AG04449 (cell line): ENCODE measurements at regions not wholly inside any gene's neighbourhood (a gene's known extent, or its start where the extent isn't known, plus 50 kb on each side); places are given as distances from the start of the nearest gene placed in this dataset.

Source experiments
- CTCF ChIA-PET: fragments of 350-600 bp; formaldehyde crosslinking; extraction: SDS; loops from one replicate; lab custom pipeline; 2021; ENCODE audit warnings: antibody characterized with exemption; lab: Yijun Ruan, JAX
- POLR2A ChIA-PET: fragments of 400-600, 350-600 bp; formaldehyde crosslinking; extraction: SDS; loops from one replicate; lab custom pipeline; 2020; ENCODE audit warnings: antibody characterized with exemption, inconsistent platforms; lab: Yijun Ruan, JAX
- DNase-seq: peaks from one replicate; pipeline ENCODE4 v3.0.0-alpha.2; 2010; ENCODE audit warnings: low read depth, low spot score
- H3K4me3 ChIP-seq: 2 replicates; pipeline ENCODE4 v1.5.1; 2011; ENCODE audit warnings: low read depth, mild to moderate bottlenecking, control low read depth, low read length
- TF ChIP-seq, protein P1 (sequence below): IDR thresholded peaks from one replicate; pipeline ENCODE4 v1.5.1; 2011; ENCODE audit warnings: mild to moderate bottlenecking, moderate library complexity, low read length, control low read depth, inconsistent platforms; ENCODE audit not compliant: insufficient read depth; ENCODE audit errors: missing control alignments

DNA sequence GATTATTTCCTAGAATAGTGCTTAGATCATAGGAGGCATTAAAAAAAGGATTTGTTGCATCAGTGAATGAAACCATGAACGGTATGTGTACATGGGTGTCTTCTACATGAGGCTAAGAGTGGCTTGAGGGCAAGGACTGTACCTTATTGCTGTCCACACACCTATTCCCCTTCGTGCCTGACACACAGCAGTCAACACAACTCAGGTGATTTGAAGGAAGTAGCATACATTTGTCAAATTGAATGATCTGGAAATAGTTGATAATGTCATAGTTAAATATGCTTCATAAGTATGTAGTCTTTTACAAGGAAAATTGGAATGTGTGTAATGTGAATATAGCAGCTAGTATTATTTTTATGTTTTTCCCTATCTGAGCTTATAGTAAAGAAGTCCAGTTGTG lies 189.0 kb upstream of the DAB1 start:
- ChIA-PET CTCF (interaction anchor here (1.1 kb wide), 1 partner anchor 188 kb away, joined by 3 read pairs; no protein-coding TSS in a partner anchor), POLR2A (no interaction called here)
- DNase-seq, result no peak
- H3K4me3 ChIP-seq, result no peak overlapping the region
- TF ChIP-seq, protein P1, sequence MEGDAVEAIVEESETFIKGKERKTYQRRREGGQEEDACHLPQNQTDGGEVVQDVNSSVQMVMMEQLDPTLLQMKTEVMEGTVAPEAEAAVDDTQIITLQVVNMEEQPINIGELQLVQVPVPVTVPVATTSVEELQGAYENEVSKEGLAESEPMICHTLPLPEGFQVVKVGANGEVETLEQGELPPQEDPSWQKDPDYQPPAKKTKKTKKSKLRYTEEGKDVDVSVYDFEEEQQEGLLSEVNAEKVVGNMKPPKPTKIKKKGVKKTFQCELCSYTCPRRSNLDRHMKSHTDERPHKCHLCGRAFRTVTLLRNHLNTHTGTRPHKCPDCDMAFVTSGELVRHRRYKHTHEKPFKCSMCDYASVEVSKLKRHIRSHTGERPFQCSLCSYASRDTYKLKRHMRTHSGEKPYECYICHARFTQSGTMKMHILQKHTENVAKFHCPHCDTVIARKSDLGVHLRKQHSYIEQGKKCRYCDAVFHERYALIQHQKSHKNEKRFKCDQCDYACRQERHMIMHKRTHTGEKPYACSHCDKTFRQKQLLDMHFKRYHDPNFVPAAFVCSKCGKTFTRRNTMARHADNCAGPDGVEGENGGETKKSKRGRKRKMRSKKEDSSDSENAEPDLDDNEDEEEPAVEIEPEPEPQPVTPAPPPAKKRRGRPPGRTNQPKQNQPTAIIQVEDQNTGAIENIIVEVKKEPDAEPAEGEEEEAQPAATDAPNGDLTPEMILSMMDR, result no peak

DNA sequence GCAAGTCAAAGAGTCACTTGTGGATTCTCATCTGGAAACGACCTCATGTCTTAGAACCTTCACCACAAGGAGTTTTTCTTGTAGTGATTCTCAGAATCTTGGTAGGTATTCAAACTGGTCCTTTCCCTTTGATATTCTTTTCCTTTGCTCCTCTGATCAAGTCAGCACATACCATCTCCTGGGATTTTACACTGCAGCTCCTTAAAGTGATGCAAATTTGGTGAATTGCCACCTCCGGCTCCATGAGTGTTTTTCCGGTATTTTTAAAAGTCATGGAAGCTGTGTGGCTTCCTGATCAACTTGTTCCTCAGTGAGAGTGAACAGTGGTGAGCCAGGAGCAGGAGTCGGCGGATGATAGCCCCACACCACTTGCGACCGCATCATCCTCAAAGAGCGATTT lies 182.1 kb upstream of the DAB1 start:
- no peak for DNase-seq
- ChIA-PET CTCF (no interaction called here), POLR2A (no interaction called here)
- TF ChIP-seq, protein P1, result no peak
- H3K4me3 ChIP-seq, result no peak overlapping the region

DNA sequence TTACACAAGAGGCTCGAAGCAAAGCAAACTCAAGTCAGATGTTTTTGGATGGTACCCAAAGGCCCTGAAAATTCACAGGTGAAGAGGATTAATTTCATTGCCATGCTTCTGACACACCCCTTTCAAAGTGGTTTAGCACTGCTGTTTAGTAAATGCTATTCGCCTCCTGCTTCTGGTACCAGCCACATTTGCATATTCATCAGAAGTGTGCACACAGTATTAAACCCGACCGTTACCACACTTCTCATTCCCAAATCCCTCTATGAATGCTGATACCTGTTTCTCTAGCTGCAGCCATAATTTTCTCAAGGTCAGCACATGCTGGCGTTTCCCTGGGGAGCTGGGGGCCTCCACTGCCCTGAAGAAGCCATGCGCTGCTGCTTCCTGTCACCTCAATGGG lies 179.8 kb upstream of the DAB1 start:
- no peak for DNase-seq
- ChIA-PET POLR2A (no interaction called here), CTCF (no interaction called here)
- TF ChIP-seq, protein P1, result no peak
- no peak overlapping the region for H3K4me3 ChIP-seq

DNA sequence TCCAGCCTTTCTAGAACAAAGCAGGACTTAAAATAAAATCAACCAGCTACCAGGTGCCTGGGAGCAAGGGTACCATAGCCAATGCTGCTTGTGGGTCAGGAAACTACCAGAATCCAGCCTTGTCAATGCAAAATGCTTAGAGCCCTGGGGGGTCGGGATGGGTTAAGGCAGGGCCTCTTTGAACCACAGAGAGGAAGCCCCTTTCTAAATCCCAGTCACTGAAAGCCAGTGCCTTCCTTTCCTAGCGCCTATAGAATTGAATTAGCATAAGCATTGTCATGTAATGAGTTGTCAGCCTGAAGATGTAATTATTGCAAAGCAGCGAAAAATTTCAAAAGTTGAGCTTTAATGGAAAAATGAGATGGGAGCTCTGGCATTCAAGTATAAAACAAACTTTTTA lies 176.6 kb upstream of the DAB1 start:
- POLR2A ChIA-PET, result no interaction called here
- TF ChIP-seq, protein P1, result no peak
- no peak for DNase-seq
- CTCF ChIA-PET, result no interaction called here
- no peak overlapping the region for H3K4me3 ChIP-seq

DNA sequence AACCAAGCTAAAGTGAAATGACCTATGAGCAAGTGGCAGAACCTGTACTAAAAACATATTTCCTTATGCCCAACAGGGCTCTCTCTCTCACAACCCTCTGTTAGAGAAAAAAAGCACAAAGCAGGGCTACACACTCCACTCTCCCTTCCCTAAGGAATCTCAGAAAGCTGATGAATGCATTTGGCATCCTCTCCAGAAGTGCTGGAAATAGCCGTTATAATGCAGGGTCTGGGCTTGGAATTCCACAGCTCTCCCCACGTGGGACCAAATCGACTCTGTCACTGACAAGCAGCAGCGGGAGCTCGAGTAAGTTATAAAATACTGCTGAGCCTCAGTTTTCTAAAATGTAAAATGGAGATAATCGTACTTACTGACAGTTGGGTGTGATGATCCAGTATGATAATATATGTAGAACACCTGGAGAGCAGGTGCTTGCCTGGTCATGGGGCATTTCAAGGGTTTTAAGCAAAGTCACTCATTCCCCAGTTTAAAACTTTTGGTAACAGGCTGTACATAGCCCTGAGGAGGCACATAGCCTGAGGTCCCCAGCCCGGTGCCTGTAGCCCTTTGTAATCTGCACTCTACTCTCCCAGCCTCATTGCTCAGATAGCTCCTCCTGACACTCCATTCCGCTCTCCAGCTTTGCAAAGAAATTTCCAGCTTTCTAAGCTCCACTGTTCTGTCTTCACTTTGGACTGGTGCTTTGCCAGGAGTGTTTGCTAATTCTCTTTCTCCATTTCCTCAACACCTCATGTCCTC lies 175.6 kb upstream of the DAB1 start:
- no peak overlapping the region for H3K4me3 ChIP-seq
- CTCF ChIA-PET, result interaction anchor here (1.0 kb wide), 1 partner anchor 21 kb away, joined by 3 read pairs; no protein-coding TSS in a partner anchor
- TF ChIP-seq, protein P1, result no peak
- DNase-seq, result peak; percentile 2
- POLR2A ChIA-PET, result interaction anchor here (0.7 kb wide), 1 partner anchor 669 kb away, joined by 5 read pairs; no protein-coding TSS in a partner anchor

DNA sequence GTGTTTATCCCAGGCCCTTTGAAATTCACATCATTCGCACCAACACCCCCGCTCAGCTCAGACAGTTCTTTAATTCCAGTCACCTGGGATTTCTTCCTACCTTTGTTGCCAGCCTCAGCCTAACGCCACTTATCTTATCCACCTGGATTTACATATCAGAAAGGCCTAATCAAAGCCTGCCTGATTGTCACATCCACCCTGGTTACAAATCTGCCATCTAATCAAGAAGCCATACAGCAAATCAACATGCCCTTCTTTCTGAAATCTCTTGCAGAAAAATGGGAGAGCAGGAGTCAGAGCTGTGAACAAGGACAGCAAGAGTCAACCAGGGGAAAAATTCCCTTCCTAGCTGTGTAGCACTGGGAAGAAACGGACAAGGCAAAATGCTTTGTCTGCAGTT lies 173.2 kb upstream of the DAB1 start:
- no peak for DNase-seq
- H3K4me3 ChIP-seq, result no peak overlapping the region
- POLR2A ChIA-PET, result no interaction called here
- CTCF ChIA-PET, result no interaction called here
- TF ChIP-seq, protein P1, result no peak
